GM10266 (cell line): ENCODE measurements at regions not wholly inside any gene's neighbourhood (a gene's known extent, or its start where the extent isn't known, plus 50 kb on each side); places are given as distances from the start of the nearest gene placed in this dataset.

Experiments used
- DNase-seq: peaks from one replicate; pipeline ENCODE4 v3.0.0; 2012; ENCODE audit errors: extremely low spot score
- TF ChIP-seq, protein P1 (sequence below): IDR thresholded peaks from 2 replicates; pipeline ENCODE4 v1.5.1; 2012; ENCODE audit warnings: mild to moderate bottlenecking, low read depth; ENCODE audit not compliant: control insufficient read depth, insufficient read depth; ENCODE audit errors: missing control alignments

DNA sequence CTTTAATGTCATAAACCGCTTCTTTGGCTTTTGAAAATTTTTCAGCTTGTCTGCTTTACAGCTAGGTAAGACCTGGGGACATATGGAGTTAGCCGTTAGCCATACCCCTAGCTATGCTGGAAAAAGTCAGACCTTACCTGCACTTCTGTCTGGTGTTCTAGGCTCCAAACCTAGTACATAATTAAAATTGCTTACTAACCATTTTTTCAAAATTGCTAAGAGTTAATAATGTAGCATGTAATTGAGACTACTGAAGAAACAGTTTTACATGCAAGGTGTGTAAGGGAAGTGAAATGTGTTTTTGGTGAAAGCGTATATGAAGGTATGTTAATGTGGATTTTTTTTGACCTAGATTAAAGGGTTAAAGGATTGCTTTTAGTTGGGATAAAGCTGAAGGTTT lies 336.9 kb downstream of the RNF144B start:
- TF ChIP-seq, protein P1, sequence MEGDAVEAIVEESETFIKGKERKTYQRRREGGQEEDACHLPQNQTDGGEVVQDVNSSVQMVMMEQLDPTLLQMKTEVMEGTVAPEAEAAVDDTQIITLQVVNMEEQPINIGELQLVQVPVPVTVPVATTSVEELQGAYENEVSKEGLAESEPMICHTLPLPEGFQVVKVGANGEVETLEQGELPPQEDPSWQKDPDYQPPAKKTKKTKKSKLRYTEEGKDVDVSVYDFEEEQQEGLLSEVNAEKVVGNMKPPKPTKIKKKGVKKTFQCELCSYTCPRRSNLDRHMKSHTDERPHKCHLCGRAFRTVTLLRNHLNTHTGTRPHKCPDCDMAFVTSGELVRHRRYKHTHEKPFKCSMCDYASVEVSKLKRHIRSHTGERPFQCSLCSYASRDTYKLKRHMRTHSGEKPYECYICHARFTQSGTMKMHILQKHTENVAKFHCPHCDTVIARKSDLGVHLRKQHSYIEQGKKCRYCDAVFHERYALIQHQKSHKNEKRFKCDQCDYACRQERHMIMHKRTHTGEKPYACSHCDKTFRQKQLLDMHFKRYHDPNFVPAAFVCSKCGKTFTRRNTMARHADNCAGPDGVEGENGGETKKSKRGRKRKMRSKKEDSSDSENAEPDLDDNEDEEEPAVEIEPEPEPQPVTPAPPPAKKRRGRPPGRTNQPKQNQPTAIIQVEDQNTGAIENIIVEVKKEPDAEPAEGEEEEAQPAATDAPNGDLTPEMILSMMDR: no peak

GRCh38 chr6:18725449-18725848 lies 338.3 kb downstream of the RNF144B start:
- no peak for DNase-seq
- TF ChIP-seq, protein P1: no peak

More for the DNA sequence above, 336.9 kb downstream of the RNF144B start:
- no peak for DNase-seq

GRCh38 chr6:18733921-18734550 lies 346.9 kb downstream of the RNF144B start:
- TF ChIP-seq, protein P1: no peak
- no peak for DNase-seq

- TF ChIP-seq, protein P1: no peak
- no peak for DNase-seq
Measured at GRCh38 chr6:18741741-18742140, 354.6 kb downstream of the RNF144B start.

DNA sequence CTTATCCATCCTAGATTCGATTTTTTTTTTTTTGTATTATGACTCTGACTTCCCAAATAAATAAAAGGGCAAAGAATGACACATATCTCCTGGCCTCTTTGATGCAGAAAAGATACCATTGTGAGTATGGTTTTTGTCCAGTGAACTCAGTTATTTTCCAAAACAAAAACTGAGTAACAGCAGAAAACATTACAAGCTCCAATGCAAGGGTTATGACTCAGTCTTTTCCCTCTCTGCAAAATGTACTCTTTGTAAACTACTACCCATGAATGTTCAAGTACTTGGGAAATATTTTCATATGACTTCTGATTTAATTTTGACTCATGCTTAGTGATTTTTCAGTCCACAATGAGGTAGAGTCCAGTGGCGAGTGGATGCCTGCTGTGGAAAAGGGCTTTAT lies 355.3 kb downstream of the RNF144B start:
- DNase-seq: no peak
- TF ChIP-seq, protein P1: no peak

- DNase-seq: no peak
- TF ChIP-seq, protein P1: no peak
Measured at GRCh38 chr6:18746727-18747126, 359.6 kb downstream of the RNF144B start.

GRCh38 chr6:18748314-18748713 lies 361.2 kb downstream of the RNF144B start:
- no peak for DNase-seq
- TF ChIP-seq, protein P1: no peak
